Gastroesophageal sphincter (tissue), 4 donors: ENCODE measurements at regions not wholly inside any gene's neighbourhood (a gene's known extent, or its start where the extent isn't known, plus 50 kb on each side); places are given as distances from the start of the nearest gene placed in this dataset.

Source experiments
- ATAC-seq: fragments of 150-250 bp; one replicate; pipeline ENCODE4 v1.9.1; 2016; ENCODE audit warnings: mild to moderate bottlenecking, moderate library complexity
- H3K27ac ChIP-seq, 4 donors: fragments of 200-600 bp; sonication (generic) in 3 of 4; 1 replicate in 3 of 4; 2 replicates in 1 of 4; pipeline ENCODE4 v1.5.1; 2016 to 2019
- H3K27me3 ChIP-seq: fragments of 200-600 bp; sonication (generic); one replicate; pipeline ENCODE4 v1.5.1; 2019
- H3K36me3 ChIP-seq, 2 donors: fragments of 200-600 bp; sonication (generic); one replicate each; pipeline ENCODE4 v1.5.1; 2019; ENCODE audit warnings: control low read depth in 1 of 2
- H3K4me1 ChIP-seq, 3 donors: fragments of 200-600 bp; sonication (generic); 1 replicate in 2 of 3; 2 replicates in 1 of 3; pipeline ENCODE4 v1.5.1; 2016 to 2019; ENCODE audit warnings: control low read depth in 2 of 3
- H3K4me3 ChIP-seq, 2 donors: fragments of 200-600 bp; sonication (generic); one replicate each; pipeline ENCODE4 v1.5.1; 2019; ENCODE audit warnings: mild to moderate bottlenecking in 1 of 2, moderate library complexity in 1 of 2
- H3K9me3 ChIP-seq, 3 donors: fragments of 200-600 bp; sonication (generic); one replicate each; pipeline ENCODE4 v1.5.1; 2017 to 2019; ENCODE audit warnings: control low read depth in 2 of 3
- EP300 ChIP-seq: sonication (generic); formaldehyde crosslinking; IDR thresholded peaks from one replicate; pipeline ENCODE4 v1.6.1; 2017; ENCODE audit warnings: antibody characterized with exemption, mild to moderate bottlenecking
- POLR2A ChIP-seq, 2 donors: fragments of 450-650 bp; IDR thresholded peaks; one replicate each; pipeline ENCODE4 v1.6.1; 2017; ENCODE audit warnings: antibody characterized with exemption in 2 of 2, mild to moderate bottlenecking in 2 of 2, moderate library complexity in 1 of 2
- POLR2AphosphoS5 ChIP-seq: sonication (generic); formaldehyde crosslinking; IDR thresholded peaks from one replicate; pipeline ENCODE4 v1.6.1; 2017; ENCODE audit warnings: antibody characterized with exemption
- WGBS, 2 donors: methylation state at CpG; one replicate each; pipeline ENCODE4 v1.1.5; 2018; ENCODE audit warnings: low coverage in 1 of 2; 5-methylcytosine and 5-hydroxymethylcytosine counted together
- TF ChIP-seq, protein P1 (sequence below), 4 experiments: fragments of 200-600 bp in 2 of 4; fragments of 450-650 bp in 2 of 4; sonication (generic) in 1 of 4; IDR thresholded peaks; one replicate each; pipeline ENCODE4 v1.5.1; 2017 to 2019; ENCODE audit warnings: antibody characterized with exemption in 4 of 4, mild to moderate bottlenecking in 2 of 4, moderate library complexity in 2 of 4

DNA sequence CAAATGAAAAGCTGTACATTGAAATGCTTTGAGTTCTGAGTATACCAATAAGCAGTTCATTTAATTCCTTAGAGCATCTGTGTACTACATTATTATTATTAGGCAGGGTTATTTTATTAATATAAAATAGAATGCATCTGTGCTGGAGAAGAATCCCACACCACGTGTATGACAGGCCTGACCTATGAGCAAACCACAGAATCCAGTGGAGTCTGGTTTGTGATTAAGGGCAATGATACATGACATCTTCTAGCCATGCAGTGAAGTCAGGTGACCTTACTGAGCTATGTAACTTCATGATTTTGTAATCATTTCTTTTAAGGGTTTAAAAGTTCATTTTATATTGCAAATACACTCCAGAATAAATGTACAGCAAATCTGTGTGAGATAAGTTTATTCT is 1165.0 kb upstream of the TENM3 start:
- H3K27ac ChIP-seq = no peak overlapping the region
- peaks cover 0 to 8% (median 0%) of the 10 kb centered on the region in 3 donors for H3K9me3 ChIP-seq
- no peak overlapping the region for H3K4me3 ChIP-seq
- 14 to 29% methylated on average over 1 of the region's 1 CpG for WGBS, 2 donors
- ATAC-seq = no peak
- no peaks in the 10 kb centered on the region for H3K36me3 ChIP-seq
- H3K4me1 ChIP-seq = no peaks in the 10 kb centered on the region
- TF ChIP-seq POLR2A (IDR thresholded peaks at IDR 0.05) (no peak), POLR2AphosphoS5 (no peak), EP300 (no peak)
- TF ChIP-seq, protein P1, sequence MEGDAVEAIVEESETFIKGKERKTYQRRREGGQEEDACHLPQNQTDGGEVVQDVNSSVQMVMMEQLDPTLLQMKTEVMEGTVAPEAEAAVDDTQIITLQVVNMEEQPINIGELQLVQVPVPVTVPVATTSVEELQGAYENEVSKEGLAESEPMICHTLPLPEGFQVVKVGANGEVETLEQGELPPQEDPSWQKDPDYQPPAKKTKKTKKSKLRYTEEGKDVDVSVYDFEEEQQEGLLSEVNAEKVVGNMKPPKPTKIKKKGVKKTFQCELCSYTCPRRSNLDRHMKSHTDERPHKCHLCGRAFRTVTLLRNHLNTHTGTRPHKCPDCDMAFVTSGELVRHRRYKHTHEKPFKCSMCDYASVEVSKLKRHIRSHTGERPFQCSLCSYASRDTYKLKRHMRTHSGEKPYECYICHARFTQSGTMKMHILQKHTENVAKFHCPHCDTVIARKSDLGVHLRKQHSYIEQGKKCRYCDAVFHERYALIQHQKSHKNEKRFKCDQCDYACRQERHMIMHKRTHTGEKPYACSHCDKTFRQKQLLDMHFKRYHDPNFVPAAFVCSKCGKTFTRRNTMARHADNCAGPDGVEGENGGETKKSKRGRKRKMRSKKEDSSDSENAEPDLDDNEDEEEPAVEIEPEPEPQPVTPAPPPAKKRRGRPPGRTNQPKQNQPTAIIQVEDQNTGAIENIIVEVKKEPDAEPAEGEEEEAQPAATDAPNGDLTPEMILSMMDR (IDR thresholded peaks at IDR 0.05) = no peak
- no peaks in the 10 kb centered on the region for H3K27me3 ChIP-seq

GRCh38 chr4:181083757-181084361 is 1159.3 kb upstream of the TENM3 start:
- H3K9me3 ChIP-seq = no peaks in the 10 kb centered on the region
- H3K4me3 ChIP-seq = no peak overlapping the region
- no peaks in the 10 kb centered on the region for H3K36me3 ChIP-seq
- ATAC-seq = no peak
- no peaks in the 10 kb centered on the region for H3K27me3 ChIP-seq
- TF ChIP-seq, protein P1 (IDR thresholded peaks at IDR 0.05) = no peak
- TF ChIP-seq EP300 (no peak), POLR2A (IDR thresholded peaks at IDR 0.05) (no peak), POLR2AphosphoS5 (no peak)
- no peak overlapping the region for H3K27ac ChIP-seq
- 59 to 60% methylated on average over 6 of the region's 6 CpGs for WGBS, 2 donors
- no peaks in the 10 kb centered on the region for H3K4me1 ChIP-seq

- Histone ChIP-seq H3K27ac (no peak overlapping the region), H3K9me3 (no peaks in the 10 kb centered on the region), H3K4me3 (no peak overlapping the region), H3K4me1 (no peaks in the 10 kb centered on the region), H3K36me3 (no peaks in the 10 kb centered on the region), H3K27me3 (no peaks in the 10 kb centered on the region)
- no peak for ATAC-seq
- TF ChIP-seq EP300 = no peak
- no peak for TF ChIP-seq POLR2AphosphoS5
- TF ChIP-seq POLR2A (IDR thresholded peaks at IDR 0.05) = no peak
- 39 to 81% methylated on average over 3 of the region's 3 CpGs for WGBS, 2 donors
These were observed 1157.6 kb upstream of the TENM3 start for GRCh38 chr4:181085557-181085956.

DNA sequence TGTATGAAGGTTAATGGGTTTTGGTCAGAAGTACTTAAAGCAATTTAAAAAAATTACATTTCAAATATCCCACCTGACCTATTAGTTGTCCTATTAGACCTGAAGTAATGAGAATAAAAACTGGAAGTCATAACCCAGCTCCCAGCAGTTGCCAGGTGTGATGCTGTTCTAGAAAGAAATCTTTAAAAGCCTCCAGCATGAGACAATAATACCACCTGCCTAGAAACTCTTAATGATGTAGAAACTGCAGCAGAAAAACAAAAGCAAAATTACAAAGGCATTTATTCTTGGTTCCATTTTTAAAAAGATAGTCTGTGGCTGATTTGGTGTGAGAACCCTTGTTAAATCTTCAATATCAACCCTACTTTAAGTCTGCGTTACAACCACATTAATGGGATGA is 1137.7 kb upstream of the TENM3 start:
- Histone ChIP-seq H3K27ac (no peak overlapping the region), H3K4me1 (no peaks in the 10 kb centered on the region), H3K36me3 (no peaks in the 10 kb centered on the region), H3K9me3 (no peaks in the 10 kb centered on the region), H3K4me3 (no peak overlapping the region), H3K27me3 (no peaks in the 10 kb centered on the region)
- no peak for ATAC-seq
- WGBS, 2 donors = 83 to 100% methylated on average over 1 of the region's 1 CpG
- no peak for TF ChIP-seq EP300
- TF ChIP-seq, protein P1 (IDR thresholded peaks at IDR 0.05) = no peak
- no peak for TF ChIP-seq POLR2A (IDR thresholded peaks at IDR 0.05)
- no peak for TF ChIP-seq POLR2AphosphoS5

DNA sequence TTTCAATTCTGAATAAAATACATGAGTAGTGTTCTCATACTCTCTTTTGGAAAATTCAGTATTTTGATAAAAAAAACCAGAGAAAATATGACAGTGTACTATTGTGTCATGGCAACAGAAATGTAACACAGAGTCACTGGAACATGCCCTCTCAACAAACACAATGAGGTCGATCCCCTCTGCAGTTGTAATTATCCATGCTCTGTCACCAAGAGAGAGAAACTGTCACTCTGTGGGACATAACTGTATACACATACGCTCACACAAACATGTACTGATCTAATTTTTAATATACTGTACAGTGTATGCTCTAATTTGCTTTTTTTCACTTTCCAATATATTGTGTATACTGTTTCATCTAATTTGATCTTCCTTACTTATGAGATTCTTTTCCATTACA is 1136.8 kb upstream of the TENM3 start:
- Histone ChIP-seq H3K36me3 (no peaks in the 10 kb centered on the region), H3K27me3 (no peaks in the 10 kb centered on the region), H3K4me3 (no peak overlapping the region), H3K27ac (no peak overlapping the region), H3K4me1 (no peaks in the 10 kb centered on the region), H3K9me3 (no peaks in the 10 kb centered on the region)
- WGBS, 2 donors = 70 to 83% methylated on average over 2 of the region's 2 CpGs
- TF ChIP-seq POLR2AphosphoS5 (no peak), EP300 (no peak)
- TF ChIP-seq, protein P1 (IDR thresholded peaks at IDR 0.05) = no peak
- no peak for ATAC-seq
